ENCODE measurements at regions not wholly inside any gene's neighbourhood (a gene's known extent, or its start where the extent isn't known, plus 50 kb on each side); places are given as distances from the start of the nearest gene placed in this dataset.

DNA sequence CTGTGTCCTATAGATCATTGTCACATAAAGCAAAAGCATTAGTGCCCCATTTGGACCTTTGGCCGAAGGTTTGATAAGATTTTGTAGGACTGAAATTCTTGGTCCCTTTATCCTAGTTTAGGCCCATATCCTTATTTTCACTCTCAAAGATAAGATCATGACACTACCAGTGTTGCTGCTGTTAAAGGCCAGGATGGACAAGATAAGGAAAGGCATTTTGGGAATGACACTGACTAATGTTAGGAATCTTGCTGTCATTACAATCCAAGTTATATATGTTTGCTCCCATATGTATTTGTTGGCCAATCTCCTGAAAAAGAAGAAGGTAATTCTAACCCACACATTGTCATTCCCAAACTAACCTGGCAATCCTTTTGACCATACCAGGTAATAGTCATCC lies 101.3 kb upstream of the VAMP7 start:
- H3K9ac ChIP-seq (ENCODE audit: low read depth in 1 of 2, low read length in 2 of 2) = no peak overlapping the region
- no peaks in the 10 kb centered on the region for H3K9me3 ChIP-seq (ENCODE audit: control insufficient read depth in 4 of 4, low read length in 3 of 4)
- no peaks in the 10 kb centered on the region for H3K36me3 ChIP-seq (ENCODE audit: control insufficient read depth in 4 of 4, insufficient read depth in 3 of 4, low read depth in 1 of 4, low read length in 3 of 4)
- TF ChIP-seq FOXA1 (IDR thresholded peaks at IDR 0.05) = no peak
- 69% methylated on average over 1 of the region's 1 CpG for WGBS
- H3K4me3 ChIP-seq (ENCODE audit: low read depth in 1 of 3, low read length in 3 of 3) = no peak overlapping the region
- no peaks in the 10 kb centered on the region for H3K27me3 ChIP-seq (ENCODE audit: control insufficient read depth in 4 of 4, insufficient read depth in 4 of 4, low read length in 3 of 4)
- no peak for DNase-seq (ENCODE audit: low spot score)
- H3K27ac ChIP-seq (ENCODE audit: low read depth in 1 of 2, low read length in 2 of 2) = no peak overlapping the region
- no peaks in the 10 kb centered on the region for H3K4me1 ChIP-seq (ENCODE audit: control insufficient read depth in 4 of 4, insufficient read depth in 4 of 4, low read length in 3 of 4)

DNA sequence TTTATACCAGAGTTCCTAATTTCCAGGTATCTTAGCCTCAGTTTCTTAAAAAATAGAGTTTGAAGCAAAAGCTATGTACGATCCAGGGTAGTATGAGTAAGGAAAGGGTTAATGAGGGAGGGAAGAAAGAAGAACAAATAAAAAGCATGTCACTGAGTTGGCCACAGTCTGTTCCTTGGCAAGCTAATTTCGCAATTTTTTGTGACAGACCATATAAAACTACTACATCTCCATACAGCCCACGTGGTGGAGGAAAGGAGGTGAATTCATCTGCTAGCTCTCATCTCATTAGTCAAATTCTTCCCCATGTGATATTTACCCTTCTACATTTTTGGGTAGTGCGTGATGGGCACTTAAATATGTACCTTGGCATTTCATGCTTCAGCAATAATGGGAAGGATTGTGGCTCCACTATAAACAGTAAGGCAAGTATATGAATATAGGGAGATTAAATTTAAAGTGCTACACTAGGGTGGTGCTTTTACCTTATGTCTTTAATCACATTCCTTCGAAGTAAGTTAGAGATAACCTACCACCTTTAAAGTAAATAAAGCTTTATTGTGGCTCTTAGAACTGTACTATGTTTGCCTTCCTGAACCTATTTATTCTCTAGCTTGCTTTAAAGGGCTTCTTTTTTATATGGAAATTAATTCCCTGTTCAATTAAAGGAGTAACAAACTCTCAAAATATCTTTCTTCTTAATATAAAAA lies 102.1 kb upstream of the VAMP7 start:
- WGBS = 44% methylated on average over 5 of the region's 5 CpGs

More for the DNA sequence above, 102.1 kb upstream of the VAMP7 start:
- Histone ChIP-seq H3K4me3 (ENCODE audit: low read depth in 1 of 3, low read length in 3 of 3) (no peak overlapping the region), H3K9me3 (ENCODE audit: control insufficient read depth in 4 of 4, low read length in 3 of 4) (no peaks in the 10 kb centered on the region), H3K27me3 (ENCODE audit: control insufficient read depth in 4 of 4, insufficient read depth in 4 of 4, low read length in 3 of 4) (no peaks in the 10 kb centered on the region), H3K36me3 (ENCODE audit: control insufficient read depth in 4 of 4, insufficient read depth in 3 of 4, low read depth in 1 of 4, low read length in 3 of 4) (no peaks in the 10 kb centered on the region), H3K27ac (ENCODE audit: low read depth in 1 of 2, low read length in 2 of 2) (no peak overlapping the region), H3K9ac (ENCODE audit: low read depth in 1 of 2, low read length in 2 of 2) (no peak overlapping the region), H3K4me1 (ENCODE audit: control insufficient read depth in 4 of 4, insufficient read depth in 4 of 4, low read length in 3 of 4) (no peaks in the 10 kb centered on the region)
- no peak for DNase-seq (ENCODE audit: low spot score)
- TF ChIP-seq NR2F2 (IDR thresholded peaks at IDR 0.05) = no peak
- TF ChIP-seq RAD21 (IDR thresholded peaks at IDR 0.05) = no peak
- no peak for TF ChIP-seq TAF1 (conservative IDR thresholded peaks at IDR 0.05)
- no peak for TF ChIP-seq HNF4A (conservative IDR thresholded peaks at IDR 0.05)
- TF ChIP-seq RXRA (IDR thresholded peaks at IDR 0.05) = no peak
- TF ChIP-seq, protein P1, sequence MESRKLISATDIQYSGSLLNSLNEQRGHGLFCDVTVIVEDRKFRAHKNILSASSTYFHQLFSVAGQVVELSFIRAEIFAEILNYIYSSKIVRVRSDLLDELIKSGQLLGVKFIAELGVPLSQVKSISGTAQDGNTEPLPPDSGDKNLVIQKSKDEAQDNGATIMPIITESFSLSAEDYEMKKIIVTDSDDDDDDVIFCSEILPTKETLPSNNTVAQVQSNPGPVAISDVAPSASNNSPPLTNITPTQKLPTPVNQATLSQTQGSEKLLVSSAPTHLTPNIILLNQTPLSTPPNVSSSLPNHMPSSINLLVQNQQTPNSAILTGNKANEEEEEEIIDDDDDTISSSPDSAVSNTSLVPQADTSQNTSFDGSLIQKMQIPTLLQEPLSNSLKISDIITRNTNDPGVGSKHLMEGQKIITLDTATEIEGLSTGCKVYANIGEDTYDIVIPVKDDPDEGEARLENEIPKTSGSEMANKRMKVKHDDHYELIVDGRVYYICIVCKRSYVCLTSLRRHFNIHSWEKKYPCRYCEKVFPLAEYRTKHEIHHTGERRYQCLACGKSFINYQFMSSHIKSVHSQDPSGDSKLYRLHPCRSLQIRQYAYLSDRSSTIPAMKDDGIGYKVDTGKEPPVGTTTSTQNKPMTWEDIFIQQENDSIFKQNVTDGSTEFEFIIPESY (IDR thresholded peaks at IDR 0.05) = no peak
- no peak for TF ChIP-seq FOXA2 (IDR thresholded peaks at IDR 0.05)
- TF ChIP-seq HNF4G (IDR thresholded peaks at IDR 0.05) = no peak
- no peak for TF ChIP-seq EGR1 (IDR thresholded peaks at IDR 0.05; ENCODE audit: low read depth in 2 of 2)
- TF ChIP-seq, protein P2, sequence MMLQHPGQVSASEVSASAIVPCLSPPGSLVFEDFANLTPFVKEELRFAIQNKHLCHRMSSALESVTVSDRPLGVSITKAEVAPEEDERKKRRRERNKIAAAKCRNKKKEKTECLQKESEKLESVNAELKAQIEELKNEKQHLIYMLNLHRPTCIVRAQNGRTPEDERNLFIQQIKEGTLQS (IDR thresholded peaks at IDR 0.05) = no peak
- no peak for TF ChIP-seq YY1 (IDR thresholded peaks at IDR 0.05)
- no peak for TF ChIP-seq SP1 (IDR thresholded peaks at IDR 0.05)
- no peak for TF ChIP-seq GABPA (IDR thresholded peaks at IDR 0.05 in 1 of 2, conservative IDR thresholded peaks at IDR 0.05 in 1 of 2)
- no peak for TF ChIP-seq FOXA1 (IDR thresholded peaks at IDR 0.05)
- TF ChIP-seq, protein P3, sequence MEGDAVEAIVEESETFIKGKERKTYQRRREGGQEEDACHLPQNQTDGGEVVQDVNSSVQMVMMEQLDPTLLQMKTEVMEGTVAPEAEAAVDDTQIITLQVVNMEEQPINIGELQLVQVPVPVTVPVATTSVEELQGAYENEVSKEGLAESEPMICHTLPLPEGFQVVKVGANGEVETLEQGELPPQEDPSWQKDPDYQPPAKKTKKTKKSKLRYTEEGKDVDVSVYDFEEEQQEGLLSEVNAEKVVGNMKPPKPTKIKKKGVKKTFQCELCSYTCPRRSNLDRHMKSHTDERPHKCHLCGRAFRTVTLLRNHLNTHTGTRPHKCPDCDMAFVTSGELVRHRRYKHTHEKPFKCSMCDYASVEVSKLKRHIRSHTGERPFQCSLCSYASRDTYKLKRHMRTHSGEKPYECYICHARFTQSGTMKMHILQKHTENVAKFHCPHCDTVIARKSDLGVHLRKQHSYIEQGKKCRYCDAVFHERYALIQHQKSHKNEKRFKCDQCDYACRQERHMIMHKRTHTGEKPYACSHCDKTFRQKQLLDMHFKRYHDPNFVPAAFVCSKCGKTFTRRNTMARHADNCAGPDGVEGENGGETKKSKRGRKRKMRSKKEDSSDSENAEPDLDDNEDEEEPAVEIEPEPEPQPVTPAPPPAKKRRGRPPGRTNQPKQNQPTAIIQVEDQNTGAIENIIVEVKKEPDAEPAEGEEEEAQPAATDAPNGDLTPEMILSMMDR (IDR thresholded peaks at IDR 0.05; ENCODE audit: low read depth, low read length, missing input control) = no peak
- no peak for TF ChIP-seq JUND (IDR thresholded peaks at IDR 0.05)
- TF ChIP-seq, protein P4, sequence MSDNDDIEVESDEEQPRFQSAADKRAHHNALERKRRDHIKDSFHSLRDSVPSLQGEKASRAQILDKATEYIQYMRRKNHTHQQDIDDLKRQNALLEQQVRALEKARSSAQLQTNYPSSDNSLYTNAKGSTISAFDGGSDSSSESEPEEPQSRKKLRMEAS (IDR thresholded peaks at IDR 0.05) = no peak
- TF ChIP-seq, protein P5, sequence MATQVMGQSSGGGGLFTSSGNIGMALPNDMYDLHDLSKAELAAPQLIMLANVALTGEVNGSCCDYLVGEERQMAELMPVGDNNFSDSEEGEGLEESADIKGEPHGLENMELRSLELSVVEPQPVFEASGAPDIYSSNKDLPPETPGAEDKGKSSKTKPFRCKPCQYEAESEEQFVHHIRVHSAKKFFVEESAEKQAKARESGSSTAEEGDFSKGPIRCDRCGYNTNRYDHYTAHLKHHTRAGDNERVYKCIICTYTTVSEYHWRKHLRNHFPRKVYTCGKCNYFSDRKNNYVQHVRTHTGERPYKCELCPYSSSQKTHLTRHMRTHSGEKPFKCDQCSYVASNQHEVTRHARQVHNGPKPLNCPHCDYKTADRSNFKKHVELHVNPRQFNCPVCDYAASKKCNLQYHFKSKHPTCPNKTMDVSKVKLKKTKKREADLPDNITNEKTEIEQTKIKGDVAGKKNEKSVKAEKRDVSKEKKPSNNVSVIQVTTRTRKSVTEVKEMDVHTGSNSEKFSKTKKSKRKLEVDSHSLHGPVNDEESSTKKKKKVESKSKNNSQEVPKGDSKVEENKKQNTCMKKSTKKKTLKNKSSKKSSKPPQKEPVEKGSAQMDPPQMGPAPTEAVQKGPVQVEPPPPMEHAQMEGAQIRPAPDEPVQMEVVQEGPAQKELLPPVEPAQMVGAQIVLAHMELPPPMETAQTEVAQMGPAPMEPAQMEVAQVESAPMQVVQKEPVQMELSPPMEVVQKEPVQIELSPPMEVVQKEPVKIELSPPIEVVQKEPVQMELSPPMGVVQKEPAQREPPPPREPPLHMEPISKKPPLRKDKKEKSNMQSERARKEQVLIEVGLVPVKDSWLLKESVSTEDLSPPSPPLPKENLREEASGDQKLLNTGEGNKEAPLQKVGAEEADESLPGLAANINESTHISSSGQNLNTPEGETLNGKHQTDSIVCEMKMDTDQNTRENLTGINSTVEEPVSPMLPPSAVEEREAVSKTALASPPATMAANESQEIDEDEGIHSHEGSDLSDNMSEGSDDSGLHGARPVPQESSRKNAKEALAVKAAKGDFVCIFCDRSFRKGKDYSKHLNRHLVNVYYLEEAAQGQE (IDR thresholded peaks at IDR 0.05) = no peak

Data from liver (tissue), 8 donors.